ENCODE measurements at regions not wholly inside any gene's neighbourhood (a gene's known extent, or its start where the extent isn't known, plus 50 kb on each side); places are given as distances from the start of the nearest gene placed in this dataset.
A peak's percentile ranks its signal among the peaks of the same experiment; 100 is the strongest.

- Histone ChIP-seq H3K9me2 (replicated peaks; ENCODE audit: low read length) (no peaks in the 10 kb centered on the region), H3F3A (ENCODE audit: low read length, unreplicated experiment) (no peaks in the 10 kb centered on the region), H4K20me1 (ENCODE audit: low read length) (no peaks in the 10 kb centered on the region), H2AFZ (ENCODE audit: low read length) (no peak overlapping the region), H3K9me3 (ENCODE audit: low read length) (no peaks in the 10 kb centered on the region), H3K79me2 (ENCODE audit: low read length) (no peaks in the 10 kb centered on the region), H3K36me3 (ENCODE audit: low read depth, low read length) (no peaks in the 10 kb centered on the region), H3K4me1 (ENCODE audit: insufficient read depth, low read length) (peaks cover 55% of the 10 kb centered on the region), H3K4me3 (ENCODE audit: low read length) (no peak overlapping the region), H3K27ac (ENCODE audit: low read length) (peak overlapping the region; percentile 98), H3K4me2 (ENCODE audit: low read length) (no peak overlapping the region), H3K27me3 (ENCODE audit: low read length) (no peaks in the 10 kb centered on the region), H3K9ac (ENCODE audit: low read length) (peak overlapping the region; percentile 68)
- CTCF ChIA-PET = no interaction called here
- no peak for TF ChIP-seq EZH2 (IDR thresholded peaks at IDR 0.05; ENCODE audit: low read length, unreplicated experiment)
- TF ChIP-seq EZH2phosphoT487 (IDR thresholded peaks at IDR 0.05; ENCODE audit: borderline replicate concordance, low read length) = no peak
- TF ChIP-seq CTCF (conservative IDR thresholded peaks at IDR 0.05; ENCODE audit: low read depth, low read length) = no peak
- POLR2A ChIA-PET (ENCODE audit: unreplicated experiment) = interaction anchor here (0.7 kb wide), 1 partner anchor 1026 kb away, joined by 3 read pairs; no protein-coding TSS in a partner anchor
- intact Hi-C loops (cut with micrococcal nuclease) = loop anchor here (5.0 kb wide), 2 partner anchors 192 to 298 kb away; no protein-coding TSS in a partner anchor
- no TSS peak for BruUV-seq (replicated peaks)
- peak; percentile 22 for DNase-seq
- no peak for ATAC-seq
Measured at GRCh38 chrX:9164533-9165426, 130.9 kb upstream of the FAM9B start.

- Histone ChIP-seq H3K4me1 (ENCODE audit: insufficient read depth, low read length) (peaks cover 50% of the 10 kb centered on the region), H3K9ac (ENCODE audit: low read length) (peak overlapping the region; percentile 67), H3K4me3 (ENCODE audit: low read length) (no peak overlapping the region), H3K4me2 (ENCODE audit: low read length) (peak overlapping the region; percentile 71), H4K20me1 (ENCODE audit: low read length) (no peaks in the 10 kb centered on the region), H3K36me3 (ENCODE audit: low read depth, low read length) (no peaks in the 10 kb centered on the region), H3F3A (ENCODE audit: low read length, unreplicated experiment) (no peaks in the 10 kb centered on the region), H2AFZ (ENCODE audit: low read length) (no peak overlapping the region), H3K9me2 (replicated peaks; ENCODE audit: low read length) (no peaks in the 10 kb centered on the region), H3K27me3 (ENCODE audit: low read length) (no peaks in the 10 kb centered on the region), H3K27ac (ENCODE audit: low read length) (peak overlapping the region; percentile 98), H3K9me3 (ENCODE audit: low read length) (no peaks in the 10 kb centered on the region), H3K79me2 (ENCODE audit: low read length) (no peaks in the 10 kb centered on the region)
- ChIA-PET CTCF (interaction anchor here (0.7 kb wide), 1 partner anchor 17 kb away, joined by 5 read pairs; no protein-coding TSS in a partner anchor), POLR2A (ENCODE audit: unreplicated experiment) (no interaction called here)
- TF ChIP-seq CTCF (conservative IDR thresholded peaks at IDR 0.05; ENCODE audit: low read depth, low read length) = no peak
- TF ChIP-seq EZH2phosphoT487 (IDR thresholded peaks at IDR 0.05; ENCODE audit: borderline replicate concordance, low read length) = no peak
- TF ChIP-seq EZH2 (IDR thresholded peaks at IDR 0.05; ENCODE audit: low read length, unreplicated experiment) = no peak
- ATAC-seq = no peak
- no peak for DNase-seq
- BruUV-seq (replicated peaks) = no TSS peak
- intact Hi-C loops (cut with micrococcal nuclease) = loop anchor here (1.0 to 5.0 kb wide), 2 partner anchors 296 to 298 kb away; no protein-coding TSS in a partner anchor
Measured at GRCh38 chrX:9166584-9166944, 132.6 kb upstream of the FAM9B start.

Data from PC-3 (cell line).